Neural cell (in vitro differentiated cells): ENCODE measurements at regions not wholly inside any gene's neighbourhood (a gene's known extent, or its start where the extent isn't known, plus 50 kb on each side); places are given as distances from the start of the nearest gene placed in this dataset.

Source experiments
- H2AFZ ChIP-seq: fragments of 200-600, 300-800 bp; sonication (generic), shearing (Covaris generic); 2 replicates; pipeline ENCODE4 v1.6.0; 2014; ENCODE audit warnings: low read depth, mild to moderate bottlenecking, antibody characterized with exemption, low read length, moderate library complexity
- H3F3A ChIP-seq: fragments of 200-600 bp; shearing (Covaris generic); 2 replicates; pipeline ENCODE4 v1.6.1; 2016; ENCODE audit warnings: mild to moderate bottlenecking, moderate library complexity, mixed read lengths, antibody characterized with exemption, low read length; ENCODE audit not compliant: insufficient read depth, poor library complexity, severe bottlenecking
- H3K27ac ChIP-seq: fragments of 200-600, 300-800 bp; sonication (generic), shearing (Covaris generic); 2 replicates; pipeline ENCODE4 v1.5.1; 2014; ENCODE audit warnings: mild to moderate bottlenecking, low read length, moderate library complexity
- H3K27me3 ChIP-seq: fragments of 300-800, 200-600 bp; sonication (generic), shearing (Covaris generic); 2 replicates; pipeline ENCODE4 v1.6.0; 2014; ENCODE audit warnings: mild to moderate bottlenecking, low read depth, low read length, moderate library complexity; ENCODE audit not compliant: insufficient read depth
- H3K36me3 ChIP-seq: fragments of 300-800, 200-600 bp; sonication (generic), shearing (Covaris generic); 2 replicates; pipeline ENCODE4 v1.5.1; 2014; ENCODE audit warnings: mild to moderate bottlenecking, antibody characterized with exemption, low read length, moderate library complexity; ENCODE audit not compliant: insufficient read depth
- H3K4me2 ChIP-seq: fragments of 300-800, 200-600 bp; sonication (generic), shearing (Covaris generic); 2 replicates; pipeline ENCODE4 v1.6.0; 2014; ENCODE audit warnings: mild to moderate bottlenecking, low read length
- H3K4me3 ChIP-seq: fragments of 300-800, 200-600 bp; sonication (generic), shearing (Covaris generic); 2 replicates; pipeline ENCODE4 v1.5.1; 2014; ENCODE audit warnings: mild to moderate bottlenecking, low read length, moderate library complexity
- H3K79me2 ChIP-seq: fragments of 200-600 bp; shearing (Covaris generic); replicated peaks from 2 replicates; pipeline ENCODE4 v1.6.0; 2014; ENCODE audit warnings: mild to moderate bottlenecking, low read length, moderate library complexity; ENCODE audit not compliant: insufficient read depth
- H3K9ac ChIP-seq: fragments of 300-800, 200-600 bp; sonication (generic), shearing (Covaris generic); 2 replicates; pipeline ENCODE4 v1.6.1; 2016; ENCODE audit warnings: mild to moderate bottlenecking, low read length, mixed read lengths
- H3K9me2 ChIP-seq: fragments of 200-600 bp; shearing (Covaris generic); 2 replicates; pipeline ENCODE4 v1.6.1; 2016; ENCODE audit warnings: mild to moderate bottlenecking, low read length, mixed read lengths; ENCODE audit not compliant: insufficient read depth
- H3K9me3 ChIP-seq: fragments of 200-600, 300-800 bp; sonication (generic), shearing (Covaris generic); 2 replicates; pipeline ENCODE4 v1.6.1; 2016; ENCODE audit warnings: mild to moderate bottlenecking, mixed run types, low read length, moderate library complexity, mixed read lengths
- H4K20me1 ChIP-seq: fragments of 200-600 bp; shearing (Covaris generic); 2 replicates; pipeline ENCODE4 v1.6.1; 2016; ENCODE audit warnings: mild to moderate bottlenecking, mixed run types; ENCODE audit not compliant: insufficient read depth
- CTCF ChIP-seq: fragments of 450-650 bp; IDR thresholded peaks from 2 replicates; pipeline ENCODE4 v1.5.1; 2014; ENCODE audit warnings: antibody characterized with exemption, mild to moderate bottlenecking, moderate library complexity; ENCODE audit not compliant: poor library complexity, severe bottlenecking
- EP300 ChIP-seq: fragments of 450-650 bp; conservative IDR thresholded peaks from 2 replicates; pipeline ENCODE4 v1.6.1; 2014; ENCODE audit warnings: antibody characterized with exemption, mild to moderate bottlenecking, moderate library complexity; ENCODE audit not compliant: poor library complexity, severe bottlenecking
- EZH2 ChIP-seq: fragments of 200-600, 300-800 bp; shearing (Covaris generic), sonication (generic); IDR thresholded peaks from 2 replicates; pipeline ENCODE4 v1.6.1; 2014; ENCODE audit warnings: antibody characterized with exemption, low read length, borderline replicate concordance, mild to moderate bottlenecking; ENCODE audit not compliant: insufficient read depth, poor library complexity, severe bottlenecking
- MXI1 ChIP-seq: fragments of 450-650 bp; conservative IDR thresholded peaks from 2 replicates; pipeline ENCODE4 v1.6.1; 2014; ENCODE audit warnings: antibody characterized with exemption, mild to moderate bottlenecking; ENCODE audit not compliant: poor library complexity, severe bottlenecking
- POLR2AphosphoS5 ChIP-seq: IDR thresholded peaks from 2 replicates; pipeline ENCODE4 v1.6.1; 2012
- RAD21 ChIP-seq: fragments of 450-650 bp; conservative IDR thresholded peaks from 2 replicates; pipeline ENCODE4 v1.6.1; 2014; ENCODE audit warnings: antibody characterized with exemption, mild to moderate bottlenecking, moderate library complexity
- REST ChIP-seq: IDR thresholded peaks from 2 replicates; pipeline ENCODE4 v1.6.1; 2012; ENCODE audit warnings: borderline replicate concordance
- SMC3 ChIP-seq: fragments of 450-650 bp; conservative IDR thresholded peaks from 2 replicates; pipeline ENCODE4 v1.6.1; 2014; ENCODE audit warnings: antibody characterized with exemption, mild to moderate bottlenecking, moderate library complexity; ENCODE audit not compliant: poor library complexity
- TAF1 ChIP-seq: IDR thresholded peaks from 2 replicates; pipeline ENCODE4 v1.6.1; 2012; ENCODE audit warnings: low read depth

- Histone ChIP-seq H2AFZ (no peak overlapping the region), H3K27me3 (no peaks in the 10 kb centered on the region), H3K79me2 (no peaks in the 10 kb centered on the region), H3F3A (no peaks in the 10 kb centered on the region), H3K4me3 (no peak overlapping the region), H3K36me3 (no peaks in the 10 kb centered on the region), H4K20me1 (no peaks in the 10 kb centered on the region), H3K9ac (no peak overlapping the region), H3K9me2 (no peaks in the 10 kb centered on the region), H3K27ac (no peak overlapping the region), H3K9me3 (no peaks in the 10 kb centered on the region), H3K4me2 (no peak overlapping the region)
- no peak for TF ChIP-seq RAD21
- TF ChIP-seq EP300, result no peak
- no peak for TF ChIP-seq EZH2
- no peak for TF ChIP-seq REST
- TF ChIP-seq SMC3, result no peak
- TF ChIP-seq POLR2AphosphoS5, result no peak
- no peak for TF ChIP-seq MXI1
- no peak for TF ChIP-seq CTCF
These were observed 94.3 kb upstream of the NBEA start for GRCh38 chr13:34847766-34848165.

GRCh38 chr13:34849406-34849805 is 92.7 kb upstream of the NBEA start:
- H3K4me3 ChIP-seq, result no peak overlapping the region
- H2AFZ ChIP-seq, result no peak overlapping the region
- no peaks in the 10 kb centered on the region for H3K79me2 ChIP-seq
- TF ChIP-seq CTCF (no peak), RAD21 (no peak), EP300 (no peak), MXI1 (no peak), EZH2 (no peak), SMC3 (no peak), REST (no peak), POLR2AphosphoS5 (no peak), TAF1 (no peak)
- no peaks in the 10 kb centered on the region for H3K9me3 ChIP-seq
- H3K36me3 ChIP-seq, result no peaks in the 10 kb centered on the region
- no peak overlapping the region for H3K9ac ChIP-seq
- no peak overlapping the region for H3K4me2 ChIP-seq
- H3K27me3 ChIP-seq, result no peaks in the 10 kb centered on the region
- H3K27ac ChIP-seq, result no peak overlapping the region
- no peaks in the 10 kb centered on the region for H4K20me1 ChIP-seq
- H3F3A ChIP-seq, result no peaks in the 10 kb centered on the region
- H3K9me2 ChIP-seq, result no peaks in the 10 kb centered on the region
